GM18505 (cell line): ENCODE measurements at regions not wholly inside any gene's neighbourhood (a gene's known extent, or its start where the extent isn't known, plus 50 kb on each side); places are given as distances from the start of the nearest gene placed in this dataset.

Experiments
- ATAC-seq: cut with Tn5 transposase; IDR thresholded peaks from one replicate; pipeline ENCODE4 v1.9.1; 2021; ENCODE audit not compliant: unreplicated experiment
- POLR2A ChIP-seq: IDR thresholded peaks from 4 replicates; pipeline ENCODE4 v1.6.1; 2011; ENCODE audit warnings: borderline replicate concordance; ENCODE audit not compliant: insufficient read depth, insufficient read length; ENCODE audit errors: extremely low read depth

- no peak for ATAC-seq
- TF ChIP-seq POLR2A = no peak
These were observed 84.8 kb downstream of the ING1 start for GRCh38 chr13:110798081-110798994.

GRCh38 chr13:110799246-110800236 lies 86.0 kb downstream of the ING1 start:
- no peak for TF ChIP-seq POLR2A
- no peak for ATAC-seq

GRCh38 chr13:110801044-110801443 lies 87.5 kb downstream of the ING1 start:
- TF ChIP-seq POLR2A = no peak
- ATAC-seq = no peak

- no peak for TF ChIP-seq POLR2A
- ATAC-seq = no peak
These were observed 88.8 kb downstream of the ING1 start for GRCh38 chr13:110802260-110802659.

- TF ChIP-seq POLR2A = no peak
- no peak for ATAC-seq
These were observed 93.1 kb downstream of the ING1 start for GRCh38 chr13:110806636-110807035.

- no peak for TF ChIP-seq POLR2A
These were observed 94.0 kb downstream of the ING1 start for GRCh38 chr13:110807546-110807945.

DNA sequence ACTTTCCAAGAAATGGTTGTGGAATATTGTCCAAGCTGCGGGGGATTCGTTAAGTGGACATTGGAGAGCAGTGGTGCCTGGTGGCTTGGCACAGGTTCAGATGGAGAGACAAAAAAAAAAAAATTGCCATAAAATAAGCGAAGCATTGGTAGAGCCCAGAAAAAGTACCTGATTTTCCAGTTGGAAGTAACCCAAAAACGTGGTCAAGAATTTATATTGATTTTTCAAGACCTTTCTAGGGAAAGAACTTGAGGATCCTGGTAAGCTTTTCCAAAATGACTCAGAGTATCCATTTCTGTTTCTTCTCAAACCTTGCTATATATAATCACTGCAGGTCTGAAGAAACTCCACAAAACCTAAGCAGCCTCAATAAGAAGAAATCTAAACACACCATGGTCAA lies 94.6 kb downstream of the ING1 start:
- no peak for ATAC-seq
- TF ChIP-seq POLR2A = no peak

More at GRCh38 chr13:110807546-110807945, 94.0 kb downstream of the ING1 start:
- ATAC-seq = no peak

DNA sequence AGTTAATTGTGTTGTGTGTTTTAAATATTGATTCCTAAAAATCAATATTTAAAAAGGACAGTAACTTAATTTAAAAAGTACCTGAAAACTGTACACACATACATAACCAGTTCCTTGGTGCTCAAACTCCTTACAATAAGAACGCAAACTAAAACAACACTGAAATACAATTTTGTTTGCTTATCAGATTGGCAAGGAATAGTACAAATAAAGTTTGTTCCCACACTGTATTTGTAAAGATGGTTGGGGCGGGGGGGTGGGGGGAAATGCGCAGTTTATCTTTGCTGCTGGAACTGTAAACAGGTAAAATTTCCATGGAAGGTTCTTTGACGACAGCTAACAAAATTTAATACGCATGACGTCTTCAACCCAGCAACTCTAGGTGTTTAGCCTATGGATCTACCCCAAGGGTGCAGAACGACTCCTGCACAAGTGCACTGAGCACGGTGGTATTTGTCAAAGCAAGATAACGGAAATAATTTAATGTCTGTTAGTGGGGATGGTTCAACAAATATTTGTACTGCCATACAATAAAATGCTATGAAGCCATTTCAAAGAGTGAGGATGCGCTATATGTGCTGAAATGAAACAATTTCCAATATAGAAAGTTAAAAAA lies 96.5 kb downstream of the ING1 start:
- no peak for TF ChIP-seq POLR2A

GRCh38 chr13:110811008-110811720 lies 97.7 kb downstream of the ING1 start:
- no peak for TF ChIP-seq POLR2A
- no peak for ATAC-seq

More for the DNA sequence above, 96.5 kb downstream of the ING1 start:
- no peak for ATAC-seq

GRCh38 chr13:110811771-110812120 lies 98.2 kb downstream of the ING1 start:
- no peak for ATAC-seq
- no peak for TF ChIP-seq POLR2A

- no peak for TF ChIP-seq POLR2A
- ATAC-seq = no peak
These were observed 98.8 kb downstream of the ING1 start for GRCh38 chr13:110812121-110812868.
